WTC11 (cell line): ENCODE measurements at regions not wholly inside any gene's neighbourhood (a gene's known extent, or its start where the extent isn't known, plus 50 kb on each side); places are given as distances from the start of the nearest gene placed in this dataset.

Source experiments
- CREB1 ChIP-seq: sonication (generic); formaldehyde crosslinking; IDR thresholded peaks from 2 replicates; pipeline ENCODE4 v1.8.0; 2023; ENCODE audit warnings: mild to moderate bottlenecking, missing genetic modification reagents
- CREM ChIP-seq: sonication (generic); formaldehyde crosslinking; IDR thresholded peaks from 2 replicates; pipeline ENCODE4 v1.8.1; 2022; ENCODE audit warnings: mild to moderate bottlenecking, missing genetic modification reagents, moderate library complexity
- CTCF ChIP-seq: fragments of 200-600 bp; IDR thresholded peaks from 2 replicates; pipeline ENCODE4 v1.8.0; 2022; ENCODE audit warnings: antibody characterized with exemption
- E2F1 ChIP-seq: sonication (generic); formaldehyde crosslinking; IDR thresholded peaks from 2 replicates; pipeline ENCODE4 v1.8.0; 2022; ENCODE audit warnings: mild to moderate bottlenecking, missing genetic modification reagents
- FOXP1 ChIP-seq: sonication (generic); formaldehyde crosslinking; IDR thresholded peaks from 2 replicates; pipeline ENCODE4 v1.8.0; 2022; ENCODE audit warnings: missing genetic modification reagents, mild to moderate bottlenecking, moderate library complexity, borderline replicate concordance
- MAX ChIP-seq: sonication (generic); formaldehyde crosslinking; IDR thresholded peaks from 2 replicates; pipeline ENCODE4 v1.8.0; 2022; ENCODE audit warnings: mild to moderate bottlenecking, missing genetic modification reagents
- NR1H2 ChIP-seq: sonication (generic); formaldehyde crosslinking; IDR thresholded peaks from 2 replicates; pipeline ENCODE4 v1.9.0; 2021; ENCODE audit warnings: mild to moderate bottlenecking, moderate library complexity, missing genetic modification reagents
- SP1 ChIP-seq: sonication (generic); formaldehyde crosslinking; conservative IDR thresholded peaks from 2 replicates; pipeline ENCODE4 v1.8.1; 2022; ENCODE audit warnings: missing genetic modification reagents
- TEAD4 ChIP-seq: sonication (generic); formaldehyde crosslinking; IDR thresholded peaks from 2 replicates; pipeline ENCODE4 v1.8.0; 2022; ENCODE audit warnings: mild to moderate bottlenecking, missing genetic modification reagents
- ZNF263 ChIP-seq: sonication (generic); formaldehyde crosslinking; IDR thresholded peaks from 2 replicates; pipeline ENCODE4 v1.8.1; 2022; ENCODE audit warnings: low read depth, mild to moderate bottlenecking, moderate library complexity, missing genetic modification reagents

- TF ChIP-seq CTCF, result no peak
- no peak for TF ChIP-seq CREB1 (CRISPR knock-in tag)
- TF ChIP-seq NR1H2, result no peak
- TF ChIP-seq FOXP1 (CRISPR knock-in tag), result no peak
- no peak for TF ChIP-seq MAX (CRISPR knock-in tag)
- no peak for TF ChIP-seq TEAD4 (CRISPR knock-in tag)
- no peak for TF ChIP-seq SP1 (CRISPR knock-in tag)
- TF ChIP-seq ZNF263 (CRISPR knock-in tag), result no peak
- no peak for TF ChIP-seq E2F1 (CRISPR knock-in tag)
- no peak for TF ChIP-seq CREM (CRISPR knock-in tag)
Observed at GRCh38 chr2:61722800-61723199, 131.1 kb downstream of the FAM161A start.
